B cell (primary cell): ENCODE measurements at regions not wholly inside any gene's neighbourhood (a gene's known extent, or its start where the extent isn't known, plus 50 kb on each side); places are given as distances from the start of the nearest gene placed in this dataset.

Source experiments
- ATAC-seq: fragments of 200-7000 bp; cut with Tn5 transposase; one replicate; pipeline ENCODE4 v1.10.0; 2021; ENCODE audit warnings: low read depth, mild to moderate bottlenecking, moderate number of reproducible peaks, moderate library complexity
- CTCF ChIA-PET: fragments of 350-600 bp; sonication (Branson Sonifier 250); formaldehyde crosslinking; loops from one replicate; lab custom pipeline; 2021; ENCODE audit warnings: antibody characterized with exemption, inconsistent platforms; lab: Charles Lee
- POLR2A ChIA-PET: fragments of 350-600 bp; sonication (Branson Sonifier 250); formaldehyde crosslinking; loops from one replicate; lab custom pipeline; 2021; ENCODE audit warnings: antibody characterized with exemption; lab: Charles Lee
- DNase-seq: peaks from one replicate; pipeline ENCODE4 v3.0.0; 2013
- H2AFZ ChIP-seq: 2 replicates; pipeline ENCODE4 v1.6.1; 2012; ENCODE audit warnings: mild to moderate bottlenecking, low read depth, low read length; ENCODE audit not compliant: insufficient read depth, poor library complexity, severe bottlenecking
- H3K27ac ChIP-seq, 2 donors: 1 replicate in 1 of 2; 2 replicates in 1 of 2; pipeline ENCODE4 v1.5.1; 2012 to 2013; ENCODE audit warnings: low read length in 2 of 2, mild to moderate bottlenecking in 2 of 2, moderate library complexity in 1 of 2
- H3K27me3 ChIP-seq, 4 experiments: fragments of 200-600 bp in 1 of 4; sonication (generic) in 1 of 4; replicated peaks in 1 of 4; 1 replicate in 2 of 4; 2 replicates in 2 of 4; pipeline versions ENCODE4 v1.6.1 to v1.7.0; 2013 to 2016; ENCODE audit warnings: low read length in 3 of 4, mild to moderate bottlenecking in 2 of 4, mixed read lengths in 1 of 4, moderate library complexity in 1 of 4; ENCODE audit not compliant: insufficient read depth in 4 of 4, control insufficient read depth in 3 of 4; ENCODE audit errors: control extremely low read depth in 1 of 4
- H3K36me3 ChIP-seq, 2 experiments: replicated peaks in 1 of 2; 1 replicate in 1 of 2; 2 replicates in 1 of 2; pipeline versions ENCODE4 v1.6.1 to v1.7.1; 2013; ENCODE audit warnings: low read length in 1 of 2; ENCODE audit not compliant: insufficient read depth in 2 of 2, control insufficient read depth in 1 of 2; ENCODE audit errors: control extremely low read depth in 1 of 2, extremely low read depth in 1 of 2
- H3K4me1 ChIP-seq, 2 donors: fragments of 200-600 bp in 1 of 2; sonication (generic) in 1 of 2; 1 replicate in 1 of 2; 2 replicates in 1 of 2; pipeline versions ENCODE4 v1.5.1 to v1.6.1; 2013 to 2017; ENCODE audit warnings: low read length in 2 of 2; ENCODE audit not compliant: control insufficient read depth in 2 of 2, insufficient read depth in 2 of 2
- H3K4me2 ChIP-seq: replicated peaks from 2 replicates; pipeline ENCODE3; 2012; ENCODE audit warnings: mild to moderate bottlenecking, low read depth, low read length; ENCODE audit not compliant: poor library complexity, severe bottlenecking
- H3K4me3 ChIP-seq, 5 experiments: fragments of 200-600 bp in 1 of 5; sonication (generic) in 1 of 5; 1 replicate in 3 of 5; 2 replicates in 2 of 5; pipeline versions ENCODE4 v1.5.1 to v1.7.0; 2011 to 2016; ENCODE audit warnings: low read length in 4 of 5, mild to moderate bottlenecking in 4 of 5, low read depth in 2 of 5, control low read depth in 1 of 5, moderate library complexity in 1 of 5; ENCODE audit not compliant: insufficient read depth in 1 of 5; ENCODE audit errors: control extremely low read depth in 1 of 5, extremely low read depth in 1 of 5
- H3K79me2 ChIP-seq: fragments of 200-600 bp; sonication (generic); one replicate; pipeline ENCODE4 v1.6.0; 2016; ENCODE audit warnings: low read length; ENCODE audit not compliant: control insufficient read depth, insufficient read depth
- H3K9ac ChIP-seq: fragments of 200-600 bp; sonication (generic); 2 replicates; pipeline ENCODE4 v1.6.1; 2017; ENCODE audit warnings: mild to moderate bottlenecking, low read length, moderate library complexity
- H3K9me3 ChIP-seq, 3 donors: one replicate each; pipeline versions ENCODE4 v1.6.1 to v1.7.1; 2013; ENCODE audit warnings: low read length in 2 of 3; ENCODE audit not compliant: control insufficient read depth in 2 of 3, insufficient read depth in 1 of 3; ENCODE audit errors: control extremely low read depth in 1 of 3
- H4K20me1 ChIP-seq: 2 replicates; pipeline ENCODE4 v1.6.0; 2012; ENCODE audit warnings: mild to moderate bottlenecking, low read length; ENCODE audit not compliant: insufficient read depth, control insufficient read depth, poor library complexity, severe bottlenecking
- H3K27ac Mint-ChIP-seq: one replicate; pipeline ENCODE4 v1.8.0; 2021; ENCODE audit warnings: mixed read lengths
- H3K27me3 Mint-ChIP-seq: one replicate; pipeline ENCODE4 v1.8.0; 2021; ENCODE audit warnings: mixed read lengths
- H3K4me1 Mint-ChIP-seq: one replicate; pipeline ENCODE4 v1.8.0; 2021; ENCODE audit warnings: mixed read lengths
- H3K4me3 Mint-ChIP-seq: one replicate; pipeline ENCODE4 v1.8.0; 2021; ENCODE audit warnings: mixed read lengths
- H3K9me3 Mint-ChIP-seq: one replicate; pipeline ENCODE4 v1.8.0; 2022; ENCODE audit warnings: mixed read lengths; ENCODE audit not compliant: insufficient read depth
- EZH2 ChIP-seq: IDR thresholded peaks from 2 replicates; pipeline ENCODE4 v1.6.1; 2012; ENCODE audit warnings: borderline replicate concordance, low read depth, mild to moderate bottlenecking, moderate library complexity, low read length; ENCODE audit not compliant: insufficient read depth, poor library complexity, severe bottlenecking
- WGBS: methylation state at CpG from one replicate; pipeline ENCODE4 v1.1.5; 2013; ENCODE audit warnings: missing lambda C conversion rate; ENCODE audit not compliant: insufficient coverage; 5-methylcytosine and 5-hydroxymethylcytosine counted together
- intact Hi-C: fragments of 100-400 bp; cut with micrococcal nuclease; formaldehyde crosslinking; loops from one replicate; pipeline ENCODE4 v1.10.0; 2022
- TF ChIP-seq, protein P1 (sequence below): fragments of 200-600 bp; IDR thresholded peaks from one replicate; pipeline ENCODE4 v1.8.0; 2022; ENCODE audit warnings: antibody characterized with exemption, mild to moderate bottlenecking

DNA sequence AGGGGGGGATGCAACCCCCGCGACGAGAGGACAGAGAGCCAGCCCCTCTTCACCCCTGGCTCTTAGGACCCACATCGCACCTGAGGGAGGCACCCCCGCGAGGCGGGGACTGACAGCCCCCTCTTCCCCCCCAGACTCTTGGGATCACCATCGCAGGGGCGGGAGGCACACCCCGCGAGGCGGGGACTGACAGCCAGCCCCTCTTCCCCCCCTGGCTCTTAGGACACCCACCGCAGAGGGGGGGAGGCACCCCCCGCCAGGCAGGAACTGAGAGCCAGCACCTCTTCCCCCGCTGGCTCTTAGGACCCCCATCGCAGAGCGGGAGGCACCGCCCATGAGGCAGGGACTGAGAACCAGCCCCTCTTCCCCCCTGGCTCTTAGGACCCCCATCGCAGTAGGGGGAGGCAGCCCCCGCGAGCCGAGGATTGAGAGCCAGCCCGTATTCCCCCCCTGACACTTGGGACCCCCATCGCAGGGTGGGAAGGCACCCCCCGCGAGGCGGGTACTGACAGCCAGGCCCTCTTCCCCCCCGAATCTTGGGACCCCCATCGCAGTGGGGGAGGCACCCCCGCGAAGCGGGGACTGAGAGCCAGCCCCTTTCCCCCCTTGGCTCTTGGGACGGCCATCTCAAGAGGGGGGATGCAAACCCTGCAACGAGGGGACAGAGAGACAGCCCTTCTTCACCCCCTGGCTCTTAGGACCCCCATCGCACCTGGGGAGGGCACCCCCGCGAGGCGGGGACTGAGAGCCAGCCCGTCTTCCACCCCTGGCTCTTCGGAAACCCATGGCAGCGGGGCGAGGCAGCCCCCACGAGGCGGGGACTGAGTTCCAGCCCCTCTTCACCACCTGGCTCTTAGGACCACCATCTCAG is 2425.1 kb upstream of the PCDH20 start:
- no peaks in the 10 kb centered on the region for H3K79me2 ChIP-seq
- H3K4me3 ChIP-seq, result no peak overlapping the region
- ATAC-seq, result no peak

More for the DNA sequence above, 2425.1 kb upstream of the PCDH20 start:
- H3K27ac ChIP-seq, result no peak overlapping the region
- no peaks in the 10 kb centered on the region for H3K36me3 ChIP-seq
- no peak overlapping the region for H3K9ac ChIP-seq
- H3K27me3 Mint-ChIP-seq, result no peaks in the 10 kb centered on the region
- POLR2A ChIA-PET, result no interaction called here
- no peaks in the 10 kb centered on the region for H3K4me1 Mint-ChIP-seq
- TF ChIP-seq, protein P1, sequence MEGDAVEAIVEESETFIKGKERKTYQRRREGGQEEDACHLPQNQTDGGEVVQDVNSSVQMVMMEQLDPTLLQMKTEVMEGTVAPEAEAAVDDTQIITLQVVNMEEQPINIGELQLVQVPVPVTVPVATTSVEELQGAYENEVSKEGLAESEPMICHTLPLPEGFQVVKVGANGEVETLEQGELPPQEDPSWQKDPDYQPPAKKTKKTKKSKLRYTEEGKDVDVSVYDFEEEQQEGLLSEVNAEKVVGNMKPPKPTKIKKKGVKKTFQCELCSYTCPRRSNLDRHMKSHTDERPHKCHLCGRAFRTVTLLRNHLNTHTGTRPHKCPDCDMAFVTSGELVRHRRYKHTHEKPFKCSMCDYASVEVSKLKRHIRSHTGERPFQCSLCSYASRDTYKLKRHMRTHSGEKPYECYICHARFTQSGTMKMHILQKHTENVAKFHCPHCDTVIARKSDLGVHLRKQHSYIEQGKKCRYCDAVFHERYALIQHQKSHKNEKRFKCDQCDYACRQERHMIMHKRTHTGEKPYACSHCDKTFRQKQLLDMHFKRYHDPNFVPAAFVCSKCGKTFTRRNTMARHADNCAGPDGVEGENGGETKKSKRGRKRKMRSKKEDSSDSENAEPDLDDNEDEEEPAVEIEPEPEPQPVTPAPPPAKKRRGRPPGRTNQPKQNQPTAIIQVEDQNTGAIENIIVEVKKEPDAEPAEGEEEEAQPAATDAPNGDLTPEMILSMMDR, result no peak
- no peak for TF ChIP-seq EZH2
- no peaks in the 10 kb centered on the region for H3K9me3 Mint-ChIP-seq
- no peak for DNase-seq
- H3K4me3 Mint-ChIP-seq, result no peak overlapping the region
- no peak overlapping the region for H3K27ac Mint-ChIP-seq
- 92% methylated on average over 21 of the region's 44 CpGs for WGBS
- H3K4me1 ChIP-seq, result no peaks in the 10 kb centered on the region
- no peaks in the 10 kb centered on the region for H4K20me1 ChIP-seq
- CTCF ChIA-PET, result no interaction called here
- H3K27me3 ChIP-seq, result no peaks in the 10 kb centered on the region
- peaks cover 0 to 70% (median 0%) of the 10 kb centered on the region in 3 donors for H3K9me3 ChIP-seq
- no peak overlapping the region for H3K4me2 ChIP-seq
- H2AFZ ChIP-seq, result no peak overlapping the region
- intact Hi-C loops, result no loop called here
